ENCODE measurements at regions not wholly inside any gene's neighbourhood (a gene's known extent, or its start where the extent isn't known, plus 50 kb on each side); places are given as distances from the start of the nearest gene placed in this dataset.

DNA sequence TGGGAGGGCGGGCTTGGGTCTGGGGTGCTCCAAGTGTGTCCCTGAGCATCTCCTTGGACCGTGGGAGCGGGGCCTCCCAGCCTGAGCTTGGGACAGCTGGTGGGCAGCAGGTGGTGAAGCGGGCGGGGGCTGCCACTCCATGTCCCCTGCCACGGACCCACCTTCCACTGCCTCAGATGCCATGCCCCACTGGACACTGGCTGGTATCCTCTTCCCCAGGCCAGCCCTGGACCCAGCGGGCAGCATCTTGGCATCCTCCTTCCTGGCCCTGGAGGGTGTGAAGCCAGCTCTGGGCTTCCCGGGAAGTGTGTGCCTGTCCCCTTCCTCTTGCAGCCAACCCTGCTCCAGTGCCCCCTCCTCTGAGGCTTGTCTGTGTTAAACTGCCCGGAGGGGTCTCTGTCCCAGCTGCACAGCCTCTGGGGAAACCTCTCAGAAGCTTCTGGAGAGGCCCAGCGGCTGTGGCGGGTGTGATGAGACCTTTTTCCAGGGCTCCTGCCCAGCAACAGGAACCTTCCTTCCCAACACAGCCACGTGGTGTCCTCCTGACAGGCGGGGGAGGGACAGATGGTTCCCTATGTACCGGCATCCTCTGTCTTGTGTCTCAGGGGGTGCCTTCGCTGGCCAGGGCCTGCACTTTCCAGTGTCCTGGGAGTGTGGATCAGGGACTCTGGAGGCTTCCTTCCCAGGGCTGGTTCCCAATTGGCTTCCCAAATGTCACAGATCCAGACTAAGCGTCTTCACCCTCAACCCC, 81.6 kb upstream of the DISP3 start:
- intact Hi-C loops (cut with micrococcal nuclease; ENCODE audit: unreplicated experiment), result no loop called here
- Histone ChIP-seq H3K4me2 (ENCODE audit: low read length) (no peak overlapping the region), H3K9me2 (ENCODE audit: insufficient read depth, low read length) (no peaks in the 10 kb centered on the region), H3K36me3 (ENCODE audit: insufficient read depth, low read length) (no peaks in the 10 kb centered on the region), H3K27ac (ENCODE audit: low read depth, low read length, poor library complexity, severe bottlenecking) (no peak overlapping the region), H3K4me3 (ENCODE audit: low read depth, low read length, poor library complexity, severe bottlenecking) (no peak overlapping the region), H4K20me1 (ENCODE audit: insufficient read depth, low read length) (no peaks in the 10 kb centered on the region), H3K4me1 (ENCODE audit: insufficient read depth, low read length, poor library complexity, severe bottlenecking) (no peaks in the 10 kb centered on the region), H2AFZ (ENCODE audit: low read length) (no peak overlapping the region), H3K79me2 (ENCODE audit: insufficient read depth, low read depth, low read length) (no peaks in the 10 kb centered on the region), H3K9me3 (ENCODE audit: low read length) (no peaks in the 10 kb centered on the region)
- POLR2A ChIA-PET, result no interaction called here
- CTCF ChIA-PET (ENCODE audit: unreplicated experiment), result no interaction called here
- DNase-seq (ENCODE audit: low spot score), result no peak
- TF ChIP-seq EZH2phosphoT487 (IDR thresholded peaks at IDR 0.05; ENCODE audit: borderline replicate concordance, low read depth, low read length), result no peak
- no peak for TF ChIP-seq CTCF (conservative IDR thresholded peaks at IDR 0.05; ENCODE audit: low read length)
- no TSS peak for BruUV-seq (replicated peaks)

DNA sequence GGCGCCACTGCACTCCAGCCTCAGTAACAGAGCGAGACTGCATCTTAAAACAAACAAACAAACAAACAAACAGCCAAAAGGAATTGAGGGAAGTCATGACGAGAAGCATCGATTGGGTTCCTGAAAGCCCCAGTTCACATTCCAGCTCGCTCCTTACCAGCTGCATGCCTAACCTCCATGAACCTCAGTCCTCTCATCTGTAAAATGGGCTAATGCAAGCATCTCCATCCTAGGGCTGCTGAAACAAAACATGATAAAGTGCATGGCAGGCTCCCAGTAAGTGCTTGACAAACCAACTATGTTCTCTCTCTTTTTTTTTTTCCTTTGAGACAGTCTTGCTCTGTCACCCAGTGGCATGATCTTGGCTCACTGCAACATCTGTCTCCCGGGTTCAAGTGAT, 79.7 kb upstream of the DISP3 start:
- BruUV-seq (replicated peaks), result no TSS peak
- H3K36me3 ChIP-seq (ENCODE audit: insufficient read depth, low read length), result no peaks in the 10 kb centered on the region

More for the DNA sequence above, 79.7 kb upstream of the DISP3 start:
- Histone ChIP-seq H3K9me3 (ENCODE audit: low read length) (no peaks in the 10 kb centered on the region), H3K4me2 (ENCODE audit: low read length) (no peak overlapping the region), H4K20me1 (ENCODE audit: insufficient read depth, low read length) (no peaks in the 10 kb centered on the region), H3K4me1 (ENCODE audit: insufficient read depth, low read length, poor library complexity, severe bottlenecking) (no peaks in the 10 kb centered on the region), H3K9me2 (ENCODE audit: insufficient read depth, low read length) (no peaks in the 10 kb centered on the region), H3K4me3 (ENCODE audit: low read depth, low read length, poor library complexity, severe bottlenecking) (no peak overlapping the region), H2AFZ (ENCODE audit: low read length) (no peak overlapping the region), H3K27ac (ENCODE audit: low read depth, low read length, poor library complexity, severe bottlenecking) (no peak overlapping the region), H3K79me2 (ENCODE audit: insufficient read depth, low read depth, low read length) (no peaks in the 10 kb centered on the region)
- TF ChIP-seq EZH2phosphoT487 (IDR thresholded peaks at IDR 0.05; ENCODE audit: borderline replicate concordance, low read depth, low read length) (no peak), CTCF (conservative IDR thresholded peaks at IDR 0.05; ENCODE audit: low read length) (no peak)
- DNase-seq (ENCODE audit: low spot score), result no peak
- CTCF ChIA-PET (ENCODE audit: unreplicated experiment), result no interaction called here
- POLR2A ChIA-PET, result no interaction called here
- intact Hi-C loops (cut with micrococcal nuclease; ENCODE audit: unreplicated experiment), result no loop called here

Measured in OCI-LY7 (cell line).